Fibroblast of pulmonary artery (primary cell): ENCODE measurements at regions not wholly inside any gene's neighbourhood (a gene's known extent, or its start where the extent isn't known, plus 50 kb on each side); places are given as distances from the start of the nearest gene placed in this dataset.

Experiments used
- DNase-seq: peaks from one replicate; pipeline ENCODE4 v3.0.0-alpha.2; 2010; ENCODE audit warnings: low read depth
- H3K4me3 ChIP-seq: replicated peaks from 2 replicates; pipeline ENCODE4 v1.5.1; 2011; ENCODE audit warnings: low read depth, mild to moderate bottlenecking, control low read depth, low read length, moderate library complexity
- CTCF ChIP-seq: IDR thresholded peaks from 2 replicates; pipeline ENCODE4 v1.5.1; 2011; ENCODE audit warnings: mild to moderate bottlenecking, control low read depth, low read length, inconsistent platforms; ENCODE audit errors: missing control alignments

GRCh38 chr5:164351245-164351834 lies 845.9 kb downstream of the MAT2B start:
- no peak for TF ChIP-seq CTCF
- H3K4me3 ChIP-seq, result no peak overlapping the region
- no peak for DNase-seq

GRCh38 chr5:164352695-164353094 lies 847.3 kb downstream of the MAT2B start:
- H3K4me3 ChIP-seq, result no peak overlapping the region
- DNase-seq, result no peak
- TF ChIP-seq CTCF, result no peak

GRCh38 chr5:164353155-164353554 lies 847.7 kb downstream of the MAT2B start:
- H3K4me3 ChIP-seq, result no peak overlapping the region
- no peak for TF ChIP-seq CTCF
- peak; percentile 47 for DNase-seq

GRCh38 chr5:164354139-164354751 lies 848.8 kb downstream of the MAT2B start:
- H3K4me3 ChIP-seq, result no peak overlapping the region
- TF ChIP-seq CTCF, result no peak
- no peak for DNase-seq

GRCh38 chr5:164355267-164355830 lies 849.9 kb downstream of the MAT2B start:
- no peak for DNase-seq
- TF ChIP-seq CTCF, result no peak
- no peak overlapping the region for H3K4me3 ChIP-seq

- H3K4me3 ChIP-seq, result no peak overlapping the region
- no peak for DNase-seq
- no peak for TF ChIP-seq CTCF
Observed at GRCh38 chr5:164356790-164357189, 851.4 kb downstream of the MAT2B start.
